ENCODE measurements at regions not wholly inside any gene's neighbourhood (a gene's known extent, or its start where the extent isn't known, plus 50 kb on each side); places are given as distances from the start of the nearest gene placed in this dataset.

- no peak for TF ChIP-seq EZH2 (IDR thresholded peaks at IDR 0.05; ENCODE audit: borderline replicate concordance)
- no peak for TF ChIP-seq CTCF (IDR thresholded peaks at IDR 0.05; ENCODE audit: poor library complexity)
- no peak for TF ChIP-seq EZH2phosphoT487 (IDR thresholded peaks at IDR 0.05; ENCODE audit: low read depth, severe bottlenecking, unreplicated experiment)
Observed at GRCh38 chr6:22726966-22727365, 157.6 kb downstream of the HDGFL1 start.
